NK-92 treated with Interleukin-12 subunit alpha and Interleukin-12 subunit beta, amount 100 ng/mL, for 24 hours (cell line): ENCODE measurements at regions not wholly inside any gene's neighbourhood (a gene's known extent, or its start where the extent isn't known, plus 50 kb on each side); places are given as distances from the start of the nearest gene placed in this dataset.

Experiments used
- DNase-seq: peaks from one replicate; lab custom pipeline; 2025; lab: John Stamatoyannopoulos, UW

DNA sequence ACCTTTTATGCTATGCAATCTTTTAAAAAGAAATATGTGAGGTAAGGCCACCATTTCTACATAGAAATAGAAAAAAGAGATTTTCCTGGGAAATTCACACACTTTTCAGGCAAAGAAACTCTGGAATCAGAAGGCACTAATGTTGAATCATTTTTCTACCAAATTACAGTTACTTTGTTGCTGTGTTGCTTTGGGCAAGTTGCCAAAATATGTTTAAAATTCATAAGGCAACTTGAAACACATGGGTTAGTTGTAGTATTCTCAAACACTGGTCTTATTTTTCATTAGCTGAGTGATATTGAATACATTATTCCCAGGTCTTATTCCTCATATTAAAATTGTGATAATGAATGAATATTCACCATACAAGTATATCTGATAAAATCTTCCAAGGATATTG, 195.0 kb upstream of the SLITRK1 start:
- DNase-seq = no peak

- no peak for DNase-seq
Observed at GRCh38 chr13:84076280-84076679, 194.0 kb upstream of the SLITRK1 start.

GRCh38 chr13:84050536-84050935, 168.3 kb upstream of the SLITRK1 start:
- DNase-seq = no peak

- DNase-seq = no peak
Observed at GRCh38 chr13:84049443-84050219, 167.4 kb upstream of the SLITRK1 start.

GRCh38 chr13:84044805-84045204, 162.5 kb upstream of the SLITRK1 start:
- no peak for DNase-seq

DNA sequence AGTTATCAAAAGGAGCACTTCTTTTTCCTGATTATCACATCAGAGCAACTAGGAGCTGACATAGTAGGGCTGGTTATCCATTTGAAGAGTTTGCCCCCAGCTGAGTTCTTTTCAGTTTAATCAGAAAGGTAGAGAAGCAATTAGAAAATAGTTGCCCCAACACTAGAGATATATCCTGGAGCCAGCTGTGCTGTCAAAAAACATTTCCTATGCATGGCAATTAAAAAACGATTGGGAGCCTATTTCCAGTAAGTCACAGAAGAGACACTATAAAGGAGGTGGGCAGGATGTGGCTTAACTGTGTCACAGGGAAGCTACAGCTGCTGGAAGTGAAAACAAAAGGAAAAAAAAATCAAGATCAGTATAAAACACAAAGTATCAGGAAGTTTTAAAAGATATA, 155.7 kb upstream of the SLITRK1 start:
- no peak for DNase-seq

- no peak for DNase-seq
Observed at GRCh38 chr13:84032116-84032515, 149.8 kb upstream of the SLITRK1 start.

DNA sequence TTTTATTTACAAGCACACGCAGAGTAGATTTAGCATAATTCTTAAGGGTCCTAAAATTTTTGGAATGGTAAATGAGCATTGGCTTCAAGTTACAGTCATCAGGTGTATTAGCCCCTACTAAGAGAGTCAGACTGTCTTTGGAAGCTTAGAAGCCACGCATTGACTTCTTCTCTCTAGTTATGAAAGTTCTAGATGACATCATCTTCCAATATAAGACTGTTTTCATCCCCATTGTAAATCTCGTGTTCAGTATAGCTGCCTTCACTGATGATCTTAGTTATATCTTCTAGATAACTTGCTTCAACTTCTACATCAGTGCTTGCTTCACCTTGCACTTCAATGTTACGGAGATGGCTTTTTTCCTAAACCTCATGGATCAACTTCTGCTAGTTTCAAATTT, 148.8 kb upstream of the SLITRK1 start:
- no peak for DNase-seq

- DNase-seq = no peak
Observed at GRCh38 chr13:84029396-84029795, 147.1 kb upstream of the SLITRK1 start.

GRCh38 chr13:84025824-84026223, 143.6 kb upstream of the SLITRK1 start:
- DNase-seq = no peak

DNA sequence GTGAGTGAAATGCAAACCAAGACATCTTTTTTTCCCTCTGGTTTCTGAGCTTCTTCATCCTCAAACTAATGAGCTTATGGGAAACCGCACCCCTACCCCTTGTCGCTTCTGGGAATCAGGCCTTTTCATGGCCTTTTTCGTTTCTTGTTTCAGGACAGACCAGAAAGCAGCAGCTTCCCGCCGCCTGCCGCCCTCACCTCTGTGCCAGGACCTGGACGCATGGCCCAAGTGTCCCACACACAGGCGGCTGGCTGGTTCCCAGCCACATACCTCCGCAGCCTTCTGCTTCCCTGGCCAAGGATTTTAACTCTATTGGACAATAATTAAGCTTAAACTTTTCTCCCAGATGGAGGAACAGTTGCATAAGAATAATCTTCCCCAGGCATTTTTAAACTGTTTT, 114.1 kb upstream of the SLITRK1 start:
- DNase-seq = no peak

DNA sequence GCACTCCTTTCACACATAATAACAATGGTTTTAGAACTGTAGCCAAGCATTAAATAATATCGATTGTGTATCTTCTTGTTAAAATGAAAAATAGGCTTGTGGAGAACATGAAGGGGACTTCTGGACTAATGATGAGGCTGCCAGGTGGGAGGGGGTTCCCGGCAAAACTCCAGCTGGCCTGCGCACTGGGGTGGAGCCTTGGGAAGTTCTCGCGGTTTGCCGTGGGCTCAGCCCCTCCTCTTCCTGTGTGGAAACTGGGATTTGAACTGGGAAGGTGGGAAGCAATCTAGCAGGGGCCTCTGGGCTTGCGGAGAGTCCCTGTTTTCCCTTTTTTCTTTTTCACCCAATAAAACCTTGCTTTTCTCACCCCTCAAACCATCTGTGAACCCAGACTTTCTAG, 113.7 kb upstream of the SLITRK1 start:
- DNase-seq = no peak

DNA sequence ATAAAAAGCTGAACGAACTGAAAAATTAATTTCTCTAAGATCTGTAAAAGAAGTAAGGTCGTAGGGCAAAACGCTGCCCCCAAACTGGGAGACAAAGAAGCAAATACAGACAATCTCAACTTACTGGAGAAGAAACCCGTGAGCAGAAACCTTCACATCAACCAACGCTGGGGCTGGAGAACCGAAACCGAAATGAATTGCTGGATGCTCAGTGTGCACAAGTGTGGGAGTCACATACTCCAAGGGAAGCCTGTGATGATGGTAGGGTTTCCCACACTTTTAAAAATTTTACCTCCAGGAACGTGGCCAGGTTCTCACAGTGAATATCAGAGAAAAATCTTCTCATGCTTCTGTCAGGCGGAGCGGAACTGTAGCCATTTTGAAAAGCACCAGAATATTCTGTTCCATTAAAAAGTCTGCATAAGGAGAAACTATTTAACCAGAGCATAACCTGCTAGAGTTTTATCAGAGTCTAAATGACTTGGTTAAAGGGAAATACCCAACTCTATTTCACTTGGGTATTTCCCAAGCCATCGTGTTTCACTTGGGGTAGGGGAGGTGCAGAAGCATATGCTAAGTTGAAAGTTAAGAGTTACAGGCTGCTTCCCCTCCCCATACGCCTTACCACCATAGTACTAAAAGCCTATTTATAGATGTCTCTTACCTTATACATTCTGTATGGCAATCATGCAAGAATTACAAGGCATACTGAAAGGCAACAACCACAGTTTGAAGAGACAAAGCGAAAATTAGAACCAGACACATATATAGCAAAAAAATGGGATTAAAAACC, 110.5 kb upstream of the SLITRK1 start:
- DNase-seq = no peak

DNA sequence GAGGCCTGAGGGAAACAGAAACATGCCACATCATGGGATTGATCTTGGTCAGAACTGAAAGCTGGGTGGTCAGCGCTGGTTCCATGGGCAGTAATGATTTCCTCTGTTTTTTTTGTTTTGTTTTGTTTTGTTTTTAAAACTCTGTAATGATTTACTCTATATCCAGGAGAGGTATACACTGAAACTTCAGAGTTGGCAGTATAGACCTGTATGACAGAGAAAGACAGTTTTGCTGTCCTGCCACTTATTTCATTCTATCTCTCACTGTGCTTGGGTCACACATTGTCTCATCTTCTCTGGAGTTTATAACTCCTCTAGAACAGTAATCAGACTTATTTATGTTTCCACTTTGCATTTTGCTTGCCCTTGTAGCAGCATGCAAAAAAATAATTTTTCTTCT, 105.1 kb upstream of the SLITRK1 start:
- DNase-seq = no peak

GRCh38 chr13:83984793-83985192, 102.5 kb upstream of the SLITRK1 start:
- no peak for DNase-seq

DNA sequence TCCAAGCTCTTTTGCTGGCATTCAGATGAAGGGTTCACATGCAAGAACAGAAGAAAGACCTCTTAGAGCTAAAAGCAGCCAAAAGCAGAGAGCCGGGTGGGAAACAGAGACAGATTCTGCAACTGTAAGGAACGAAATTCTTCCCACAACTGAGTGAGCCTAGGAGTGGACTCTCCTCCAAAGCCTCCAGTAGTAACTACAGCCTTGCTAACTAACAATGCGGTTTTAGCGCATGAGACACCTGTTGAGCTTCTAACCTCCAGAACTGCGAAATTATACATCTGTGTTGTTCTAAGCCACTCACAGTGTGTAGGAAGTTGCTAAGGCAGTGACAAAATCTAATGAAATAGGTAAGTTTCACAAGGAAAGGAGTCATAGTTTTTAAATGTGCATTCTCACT, 98.1 kb upstream of the SLITRK1 start:
- no peak for DNase-seq

DNA sequence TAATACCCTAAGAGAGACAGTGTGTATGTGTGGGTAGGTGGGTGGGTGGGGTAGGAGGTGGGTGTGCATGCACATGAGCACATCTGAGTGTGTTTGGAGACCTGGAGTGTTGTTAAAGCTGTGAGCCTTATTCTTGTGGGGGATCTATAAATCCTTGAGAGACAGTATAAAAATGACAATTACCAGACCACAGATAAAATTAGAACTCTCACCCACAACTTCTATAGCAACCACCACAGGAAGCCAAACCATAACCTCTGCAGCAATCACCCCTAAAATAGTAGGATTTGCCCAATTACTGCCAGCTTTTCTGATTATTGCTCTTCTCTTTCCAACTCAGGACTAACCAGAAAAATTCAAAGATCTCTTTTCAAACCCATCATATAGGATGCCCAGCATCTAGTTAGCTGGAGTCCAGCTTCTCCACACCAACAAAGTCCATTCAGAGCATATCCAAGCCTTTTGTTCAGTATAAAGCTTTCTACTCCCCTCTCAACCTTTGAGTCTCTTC, 93.4 kb upstream of the SLITRK1 start:
- DNase-seq = no peak

DNA sequence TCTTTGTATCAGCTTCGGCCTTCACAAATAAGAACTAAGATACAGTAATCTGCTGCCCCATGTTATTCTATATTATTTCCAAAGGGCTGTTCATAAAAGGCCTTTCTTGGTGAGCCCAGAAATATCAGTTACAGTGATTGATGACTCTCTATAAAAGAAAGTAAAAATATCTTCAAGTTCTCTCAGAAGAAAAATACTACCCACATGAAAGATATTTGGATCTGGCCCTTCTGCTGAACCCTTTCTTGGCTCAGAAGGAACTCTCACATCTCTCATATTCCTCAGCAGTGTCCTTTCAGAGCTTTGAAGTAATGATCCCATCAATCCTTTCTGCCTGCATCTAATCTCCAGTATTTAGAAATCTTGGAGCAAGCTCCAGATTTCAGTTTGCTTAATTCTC, 76.3 kb upstream of the SLITRK1 start:
- no peak for DNase-seq

DNA sequence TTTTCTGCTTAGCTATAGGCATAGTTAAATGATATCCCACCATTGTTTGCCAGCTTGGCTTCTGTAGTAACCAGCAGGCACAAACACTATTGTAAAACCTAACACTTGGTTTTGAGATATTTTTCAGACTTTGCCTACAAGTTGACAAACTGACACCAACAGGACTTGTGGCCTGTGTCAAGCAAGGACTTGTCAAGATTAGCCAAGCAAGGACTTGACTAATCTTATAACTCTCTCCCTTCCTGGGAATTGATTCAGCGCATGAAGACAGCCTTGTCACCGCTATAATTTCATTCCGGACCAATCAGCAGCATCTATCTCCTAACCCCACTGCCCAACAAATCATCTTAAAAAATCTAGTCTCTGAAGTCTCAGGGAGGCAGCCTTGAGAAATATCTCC, 72.7 kb upstream of the SLITRK1 start:
- DNase-seq = no peak

DNA sequence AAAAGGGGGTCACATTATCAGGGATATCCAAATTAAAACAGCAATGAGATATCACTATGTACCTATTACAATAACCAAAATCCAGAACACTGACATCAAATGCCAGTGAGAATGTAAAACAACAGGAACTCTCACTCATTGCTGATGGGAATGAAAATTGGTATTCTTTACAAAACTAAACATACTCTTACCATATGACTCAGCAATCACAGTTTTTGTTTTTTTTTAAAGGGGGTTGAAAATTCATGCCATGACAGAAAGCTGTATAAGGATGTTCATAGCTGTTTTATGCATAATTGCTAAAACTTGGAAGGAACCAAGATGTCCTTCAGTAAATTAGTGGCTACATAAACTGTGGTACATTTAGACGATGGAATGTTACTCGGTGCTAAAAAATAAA, 71.6 kb upstream of the SLITRK1 start:
- DNase-seq = no peak

- no peak for DNase-seq
Observed at GRCh38 chr13:83950293-83950692, 68.0 kb upstream of the SLITRK1 start.

DNA sequence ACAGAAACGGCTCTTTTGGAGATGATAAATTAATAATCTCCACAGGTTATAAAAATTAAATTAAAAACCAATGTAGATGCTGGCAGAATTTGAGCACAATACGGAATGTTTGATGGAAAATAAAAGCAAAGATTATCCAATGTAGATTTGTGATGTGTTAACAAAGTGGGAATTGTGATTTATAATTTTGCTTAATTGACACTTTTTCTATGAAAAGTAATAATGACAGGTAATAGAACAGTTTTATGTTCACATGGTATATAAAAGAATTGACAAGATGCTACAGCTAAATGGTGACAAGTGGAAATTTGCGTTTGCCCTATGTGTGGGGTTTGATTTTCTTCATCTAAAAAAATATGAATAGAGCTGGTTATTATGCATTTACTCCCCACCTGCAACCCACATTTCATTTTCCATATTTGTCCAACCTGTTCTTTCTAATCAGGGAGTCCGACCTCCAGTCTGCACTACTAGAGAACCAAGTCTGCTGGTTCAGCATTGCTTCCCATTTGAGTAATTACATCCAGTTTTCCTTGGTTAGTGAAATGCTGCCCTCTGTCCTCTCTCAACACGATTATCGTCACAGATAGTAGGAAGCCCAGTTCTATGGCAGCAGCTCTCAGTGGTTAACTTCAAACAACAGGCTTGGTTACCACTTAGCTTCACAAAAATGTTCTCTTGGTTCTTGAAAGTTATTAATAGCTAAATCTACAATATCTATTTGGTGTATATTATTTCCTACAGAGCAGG, 61.4 kb upstream of the SLITRK1 start:
- DNase-seq = no peak
